ENCODE measurements at regions not wholly inside any gene's neighbourhood (a gene's known extent, or its start where the extent isn't known, plus 50 kb on each side); places are given as distances from the start of the nearest gene placed in this dataset.

- TF ChIP-seq, protein P1, sequence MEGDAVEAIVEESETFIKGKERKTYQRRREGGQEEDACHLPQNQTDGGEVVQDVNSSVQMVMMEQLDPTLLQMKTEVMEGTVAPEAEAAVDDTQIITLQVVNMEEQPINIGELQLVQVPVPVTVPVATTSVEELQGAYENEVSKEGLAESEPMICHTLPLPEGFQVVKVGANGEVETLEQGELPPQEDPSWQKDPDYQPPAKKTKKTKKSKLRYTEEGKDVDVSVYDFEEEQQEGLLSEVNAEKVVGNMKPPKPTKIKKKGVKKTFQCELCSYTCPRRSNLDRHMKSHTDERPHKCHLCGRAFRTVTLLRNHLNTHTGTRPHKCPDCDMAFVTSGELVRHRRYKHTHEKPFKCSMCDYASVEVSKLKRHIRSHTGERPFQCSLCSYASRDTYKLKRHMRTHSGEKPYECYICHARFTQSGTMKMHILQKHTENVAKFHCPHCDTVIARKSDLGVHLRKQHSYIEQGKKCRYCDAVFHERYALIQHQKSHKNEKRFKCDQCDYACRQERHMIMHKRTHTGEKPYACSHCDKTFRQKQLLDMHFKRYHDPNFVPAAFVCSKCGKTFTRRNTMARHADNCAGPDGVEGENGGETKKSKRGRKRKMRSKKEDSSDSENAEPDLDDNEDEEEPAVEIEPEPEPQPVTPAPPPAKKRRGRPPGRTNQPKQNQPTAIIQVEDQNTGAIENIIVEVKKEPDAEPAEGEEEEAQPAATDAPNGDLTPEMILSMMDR (IDR thresholded peaks at IDR 0.05), result no peak
- no peak for TF ChIP-seq POLR2A (IDR thresholded peaks at IDR 0.05; ENCODE audit: low read depth)
Measured at GRCh38 chr2:105573490-105573889, 171.2 kb upstream of the NCK2 start.

All from esophagus muscularis mucosa (tissue), 3 donors.